GM18861 (cell line): ENCODE measurements at regions not wholly inside any gene's neighbourhood (a gene's known extent, or its start where the extent isn't known, plus 50 kb on each side); places are given as distances from the start of the nearest gene placed in this dataset.
"Not testable (repeated sequence)": the region's sequence is repeated elsewhere in the genome, so short reads cannot be mapped to it uniquely, and the experiment has no call there.

Experiments
- ATAC-seq: cut with Tn5 transposase; IDR thresholded peaks from one replicate; pipeline ENCODE4 v1.9.1; 2021; ENCODE audit not compliant: unreplicated experiment

DNA sequence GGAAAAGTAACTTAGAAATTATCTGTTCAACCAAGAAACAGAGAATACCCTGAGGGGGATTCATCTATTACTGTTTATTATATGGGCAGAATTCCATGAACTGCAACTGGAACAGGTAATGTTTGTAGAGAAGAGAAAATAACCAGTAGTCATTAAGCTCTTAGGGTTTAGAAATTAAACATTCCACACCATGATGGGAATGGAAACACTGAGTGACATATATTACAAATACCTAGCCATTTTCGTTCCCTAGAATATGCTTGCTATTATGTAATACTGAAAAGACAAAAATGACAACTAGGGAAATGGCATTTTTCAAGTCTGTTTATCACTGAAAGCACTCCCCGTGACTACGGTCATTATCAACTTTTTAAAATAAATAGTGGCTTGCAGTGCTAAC, 1007.4 kb downstream of the GATA3 start:
- ATAC-seq, result no peak

DNA sequence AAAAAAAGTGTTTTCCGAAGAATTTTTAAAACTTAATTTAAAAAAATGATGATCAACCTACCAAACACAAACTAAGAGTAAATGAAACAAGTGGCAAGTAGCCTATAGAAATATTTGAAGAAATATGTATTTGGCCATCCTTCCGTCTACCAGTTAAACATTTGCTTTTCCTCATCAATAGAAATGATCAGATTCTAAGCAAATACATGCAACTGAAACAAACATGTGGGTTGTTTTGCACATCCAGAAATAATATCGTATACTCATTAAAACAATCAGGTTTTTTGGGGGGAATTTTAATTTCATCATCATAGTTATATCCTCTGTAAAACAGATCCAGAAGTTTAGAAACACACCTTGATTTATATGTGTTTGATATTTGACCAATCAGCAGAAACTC, 1011.7 kb downstream of the GATA3 start:
- ATAC-seq, result no peak

DNA sequence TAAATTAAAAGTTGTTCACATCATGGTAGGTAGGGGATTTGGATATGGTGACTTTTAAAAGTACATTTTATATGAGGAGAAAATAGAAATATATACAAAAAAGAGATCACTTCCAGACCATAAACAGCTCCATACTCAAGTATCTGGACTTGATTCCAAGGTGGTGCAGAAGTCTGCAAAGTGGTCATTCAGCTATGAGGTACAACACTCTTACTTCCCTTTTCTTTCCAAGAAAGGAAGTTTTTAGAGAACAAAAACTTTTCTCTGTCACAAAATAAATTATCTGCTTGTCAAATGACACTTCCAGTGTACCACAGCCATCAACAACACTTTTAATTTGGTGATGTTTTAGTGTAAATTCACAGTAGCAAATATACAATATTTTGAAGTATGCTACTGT, 1013.5 kb downstream of the GATA3 start:
- ATAC-seq, result no peak

GRCh38 chr10:9069136-9069535, 1014.6 kb downstream of the GATA3 start:
- ATAC-seq, result no peak

- no peak for ATAC-seq
Measured at GRCh38 chr10:9075420-9075819, 1020.9 kb downstream of the GATA3 start.

GRCh38 chr10:9076066-9076465, 1021.6 kb downstream of the GATA3 start:
- no peak for ATAC-seq

DNA sequence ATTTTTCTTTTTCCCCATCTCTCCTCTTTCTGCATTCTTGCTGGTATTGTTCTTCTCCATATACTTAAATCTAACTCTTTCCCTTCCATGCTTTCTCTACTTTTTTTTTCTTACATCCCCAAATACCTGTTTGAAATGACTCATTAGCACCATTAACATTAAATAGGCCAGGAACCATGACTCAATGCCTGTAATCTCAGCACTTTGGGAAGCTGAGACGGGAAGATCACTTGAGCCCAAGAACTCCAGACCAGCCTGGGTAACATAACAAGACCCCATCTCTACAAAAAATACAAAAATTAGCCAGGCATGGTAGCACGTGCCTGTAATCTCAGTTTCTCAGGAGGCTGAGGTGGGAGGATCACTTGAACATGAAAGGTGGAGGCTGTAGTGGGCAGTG, 1026.8 kb downstream of the GATA3 start:
- ATAC-seq, result no peak

- no peak for ATAC-seq
Measured at GRCh38 chr10:9081961-9082360, 1027.5 kb downstream of the GATA3 start.

GRCh38 chr10:9091530-9092093, 1037.1 kb downstream of the GATA3 start:
- no peak for ATAC-seq

- ATAC-seq, result no peak
Measured at GRCh38 chr10:9096288-9096687, 1041.8 kb downstream of the GATA3 start.

- ATAC-seq, result no peak
Measured at GRCh38 chr10:9097206-9097990, 1042.9 kb downstream of the GATA3 start.

- no peak for ATAC-seq
Measured at GRCh38 chr10:9097991-9098306, 1043.5 kb downstream of the GATA3 start.

GRCh38 chr10:9102026-9102425, 1047.5 kb downstream of the GATA3 start:
- ATAC-seq, result no peak

DNA sequence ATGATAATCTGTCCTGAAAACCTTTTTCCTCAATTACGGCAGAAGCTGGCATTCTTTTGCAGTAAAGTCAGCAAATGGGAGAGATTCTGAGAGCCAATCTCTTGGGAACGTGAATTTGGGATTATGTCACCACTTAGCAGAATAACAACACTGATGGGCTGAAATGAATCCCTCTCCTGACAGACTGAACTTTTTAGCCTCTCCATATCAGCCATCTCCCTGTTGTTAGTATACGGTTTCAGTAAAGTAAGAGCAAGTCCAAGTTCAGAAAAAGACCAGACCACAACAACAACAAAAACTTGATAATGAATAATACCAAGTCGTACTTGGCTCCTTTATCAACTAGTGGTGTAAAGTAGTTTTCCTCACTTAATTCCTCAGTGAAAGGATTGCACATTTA, 1048.8 kb downstream of the GATA3 start:
- no peak for ATAC-seq

- no peak for ATAC-seq
Measured at GRCh38 chr10:9111976-9112375, 1057.5 kb downstream of the GATA3 start.

DNA sequence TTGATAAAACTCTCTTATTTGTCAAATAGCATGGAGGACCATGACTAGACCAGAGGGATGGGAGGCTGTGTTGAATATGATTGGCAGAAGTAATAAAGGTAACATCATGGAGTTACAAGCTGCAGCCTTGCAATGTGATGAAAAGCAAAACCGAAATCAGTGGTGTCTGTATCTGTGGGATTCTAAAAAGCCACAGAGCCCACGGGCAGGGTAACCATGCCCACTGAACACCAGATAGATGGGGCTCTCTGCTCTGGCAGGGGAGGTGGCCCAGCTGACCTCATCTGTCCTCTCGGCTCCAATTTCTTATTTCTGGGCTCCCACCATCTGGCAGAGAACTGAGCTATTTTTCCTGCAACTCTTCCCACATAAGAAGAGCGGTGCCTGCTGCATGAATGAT, 1072.2 kb downstream of the GATA3 start:
- ATAC-seq, result no peak

- ATAC-seq, result no peak
Measured at GRCh38 chr10:9137368-9137767, 1082.9 kb downstream of the GATA3 start.

GRCh38 chr10:9138829-9139228, 1084.3 kb downstream of the GATA3 start:
- not testable (repeated sequence) for ATAC-seq

- no peak for ATAC-seq
Measured at GRCh38 chr10:9140373-9140772, 1085.9 kb downstream of the GATA3 start.

- ATAC-seq, result no peak
Measured at GRCh38 chr10:9147475-9147874, 1093.0 kb downstream of the GATA3 start.

- no peak for ATAC-seq
Measured at GRCh38 chr10:9149134-9149533, 1094.6 kb downstream of the GATA3 start.

GRCh38 chr10:9153057-9153456, 1098.6 kb downstream of the GATA3 start:
- not testable (repeated sequence) for ATAC-seq

GRCh38 chr10:9157656-9158055, 1103.2 kb downstream of the GATA3 start:
- ATAC-seq, result no peak
